Mucosa of rectum (tissue), 2 donors: ENCODE measurements at regions not wholly inside any gene's neighbourhood (a gene's known extent, or its start where the extent isn't known, plus 50 kb on each side); places are given as distances from the start of the nearest gene placed in this dataset.
"Not testable (repeated sequence)": the region's sequence is repeated elsewhere in the genome, so short reads cannot be mapped to it uniquely, and the experiment has no call there.

Source experiments
- H3K27ac ChIP-seq, 2 donors: one replicate each; pipeline ENCODE4 v1.7.0; 2013; ENCODE audit warnings: inconsistent platforms in 2 of 2, low read depth in 2 of 2, low read length in 2 of 2
- H3K27me3 ChIP-seq, 2 donors: one replicate each; pipeline ENCODE4 v1.7.0; 2013; ENCODE audit warnings: low read length in 2 of 2; ENCODE audit not compliant: control insufficient read depth in 2 of 2, insufficient read depth in 2 of 2
- H3K36me3 ChIP-seq, 2 donors: one replicate each; pipeline ENCODE4 v1.7.0; 2013; ENCODE audit warnings: low read length in 2 of 2; ENCODE audit not compliant: control insufficient read depth in 2 of 2, insufficient read depth in 2 of 2
- H3K4me1 ChIP-seq, 2 donors: one replicate each; pipeline ENCODE4 v1.7.0; 2013; ENCODE audit warnings: low read length in 2 of 2, mild to moderate bottlenecking in 1 of 2; ENCODE audit not compliant: control insufficient read depth in 2 of 2, insufficient read depth in 2 of 2
- H3K4me3 ChIP-seq, 2 donors: one replicate each; pipeline ENCODE4 v1.7.0; 2013; ENCODE audit warnings: low read length in 2 of 2
- H3K9ac ChIP-seq, 2 donors: one replicate each; pipeline ENCODE4 v1.7.0; 2013; ENCODE audit warnings: low read length in 2 of 2, low read depth in 1 of 2, mild to moderate bottlenecking in 1 of 2
- H3K9me3 ChIP-seq, 2 donors: one replicate each; pipeline ENCODE4 v1.7.0; 2013; ENCODE audit warnings: low read length in 2 of 2; ENCODE audit not compliant: control insufficient read depth in 2 of 2
- donor health status: healthy.
- donor health status: Normal muscosa, but diverticular disease.

GRCh38 chr21:21898801-21899200 is 900.6 kb downstream of the NCAM2 start:
- Histone ChIP-seq H3K27me3 (no peaks in the 10 kb centered on the region), H3K9me3 (peaks cover 0 to 4% of the 10 kb centered on the region in 2 donors), H3K9ac (no peak overlapping the region), H3K36me3 (no peaks in the 10 kb centered on the region), H3K4me1 (no peaks in the 10 kb centered on the region), H3K27ac (no peak overlapping the region), H3K4me3 (no peak overlapping the region)

- not testable (repeated sequence) for H3K36me3 ChIP-seq, H3K4me3 ChIP-seq, H3K9ac ChIP-seq, H3K27ac ChIP-seq, H3K4me1 ChIP-seq, H3K9me3 ChIP-seq, H3K27me3 ChIP-seq
Measured at GRCh38 chr21:21902416-21902815, 904.2 kb downstream of the NCAM2 start.

GRCh38 chr21:21907271-21907670 is 909.1 kb downstream of the NCAM2 start:
- no peak overlapping the region for H3K27ac ChIP-seq
- no peak overlapping the region for H3K9ac ChIP-seq
- H3K36me3 ChIP-seq = no peaks in the 10 kb centered on the region
- no peaks in the 10 kb centered on the region for H3K27me3 ChIP-seq
- H3K4me1 ChIP-seq = no peaks in the 10 kb centered on the region
- H3K4me3 ChIP-seq = no peak overlapping the region
- H3K9me3 ChIP-seq = no peaks in the 10 kb centered on the region

- Histone ChIP-seq H3K9ac (no peak overlapping the region), H3K27me3 (no peaks in the 10 kb centered on the region), H3K9me3 (no peaks in the 10 kb centered on the region), H3K36me3 (no peaks in the 10 kb centered on the region), H3K27ac (no peak overlapping the region), H3K4me1 (no peaks in the 10 kb centered on the region), H3K4me3 (no peak overlapping the region)
Measured at GRCh38 chr21:21915816-21916215, 917.6 kb downstream of the NCAM2 start.

- Histone ChIP-seq H3K27me3 (no peaks in the 10 kb centered on the region), H3K4me1 (no peaks in the 10 kb centered on the region), H3K36me3 (no peaks in the 10 kb centered on the region), H3K9ac (no peak overlapping the region), H3K27ac (no peak overlapping the region), H3K9me3 (no peaks in the 10 kb centered on the region), H3K4me3 (no peak overlapping the region)
Measured at GRCh38 chr21:21921410-21922232, 923.4 kb downstream of the NCAM2 start.

- Histone ChIP-seq H3K4me1 (no peaks in the 10 kb centered on the region), H3K4me3 (no peak overlapping the region), H3K27me3 (no peaks in the 10 kb centered on the region), H3K9ac (no peak overlapping the region), H3K27ac (no peak overlapping the region), H3K9me3 (no peaks in the 10 kb centered on the region), H3K36me3 (no peaks in the 10 kb centered on the region)
Measured at GRCh38 chr21:21929226-21929625, 931.0 kb downstream of the NCAM2 start.

GRCh38 chr21:21929789-21930188 is 931.6 kb downstream of the NCAM2 start:
- no peaks in the 10 kb centered on the region for H3K9me3 ChIP-seq
- no peak overlapping the region for H3K27ac ChIP-seq
- no peak overlapping the region for H3K4me3 ChIP-seq
- no peaks in the 10 kb centered on the region for H3K36me3 ChIP-seq
- H3K4me1 ChIP-seq = no peaks in the 10 kb centered on the region
- H3K9ac ChIP-seq = no peak overlapping the region
- no peaks in the 10 kb centered on the region for H3K27me3 ChIP-seq

- H3K27ac ChIP-seq = no peak overlapping the region
- no peak overlapping the region for H3K4me3 ChIP-seq
Measured at GRCh38 chr21:21952566-21952965, 954.4 kb downstream of the NCAM2 start.

GRCh38 chr21:21955204-21955603 is 957.0 kb downstream of the NCAM2 start:
- Histone ChIP-seq H3K4me3 (no peak overlapping the region), H3K9me3 (no peaks in the 10 kb centered on the region), H3K36me3 (no peaks in the 10 kb centered on the region), H3K9ac (no peak overlapping the region), H3K27me3 (no peaks in the 10 kb centered on the region), H3K4me1 (no peaks in the 10 kb centered on the region), H3K27ac (no peak overlapping the region)

More at GRCh38 chr21:21952566-21952965, 954.4 kb downstream of the NCAM2 start:
- Histone ChIP-seq H3K36me3 (no peaks in the 10 kb centered on the region), H3K4me1 (no peaks in the 10 kb centered on the region), H3K9ac (no peak overlapping the region), H3K9me3 (no peaks in the 10 kb centered on the region), H3K27me3 (no peaks in the 10 kb centered on the region)

- Histone ChIP-seq H3K9me3 (no peaks in the 10 kb centered on the region), H3K27me3 (no peaks in the 10 kb centered on the region), H3K4me3 (no peak overlapping the region), H3K9ac (no peak overlapping the region), H3K4me1 (no peaks in the 10 kb centered on the region), H3K36me3 (no peaks in the 10 kb centered on the region), H3K27ac (no peak overlapping the region)
Measured at GRCh38 chr21:21957490-21957889, 959.3 kb downstream of the NCAM2 start.
